Parathyroid adenoma (tissue), 2 donors: ENCODE measurements at regions not wholly inside any gene's neighbourhood (a gene's known extent, or its start where the extent isn't known, plus 50 kb on each side); places are given as distances from the start of the nearest gene placed in this dataset.

Experiments used
- H2AFZ ChIP-seq: fragments of 300-600 bp; sonication (generic); one replicate; pipeline ENCODE4 v1.7.0; 2017; ENCODE audit warnings: antibody characterized with exemption, mild to moderate bottlenecking
- H3K27ac ChIP-seq: fragments of 300-600 bp; sonication (generic); one replicate; pipeline ENCODE4 v1.7.0; 2017
- H3K27me3 ChIP-seq: fragments of 300-600 bp; sonication (generic); one replicate; pipeline ENCODE4 v1.7.0; 2017; ENCODE audit warnings: low read length; ENCODE audit not compliant: control insufficient read depth, insufficient read depth
- H3K36me3 ChIP-seq: fragments of 300-600 bp; sonication (generic); one replicate; pipeline ENCODE4 v1.7.0; 2017; ENCODE audit warnings: low read length; ENCODE audit not compliant: control insufficient read depth, insufficient read depth
- H3K4me1 ChIP-seq: fragments of 300-600 bp; sonication (generic); one replicate; pipeline ENCODE4 v1.7.0; 2017; ENCODE audit warnings: control low read depth
- H3K4me2 ChIP-seq: fragments of 300-600 bp; sonication (generic); one replicate; pipeline ENCODE4 v1.7.0; 2017; ENCODE audit warnings: low read length
- H3K4me3 ChIP-seq: fragments of 300-600 bp; sonication (generic); one replicate; pipeline ENCODE4 v1.7.0; 2017; ENCODE audit warnings: low read depth, low read length
- H3K79me2 ChIP-seq: fragments of 300-600 bp; sonication (generic); one replicate; pipeline ENCODE4 v1.7.0; 2017; ENCODE audit warnings: control low read depth
- H3K9ac ChIP-seq: fragments of 300-600 bp; sonication (generic); one replicate; pipeline ENCODE4 v1.7.0; 2017; ENCODE audit warnings: mild to moderate bottlenecking
- H3K9me3 ChIP-seq: fragments of 300-600 bp; sonication (generic); one replicate; pipeline ENCODE4 v1.7.0; 2017; ENCODE audit warnings: low read length; ENCODE audit not compliant: control insufficient read depth
- CTCF ChIP-seq: fragments of 300-600 bp; sonication (generic); IDR thresholded peaks from one replicate; pipeline ENCODE4 v1.7.0; 2017; ENCODE audit warnings: antibody characterized with exemption, mild to moderate bottlenecking
- donor health status: primary hyperparathyroidism.

- Histone ChIP-seq H3K36me3 (no peaks in the 10 kb centered on the region), H3K27ac (no peak overlapping the region), H3K79me2 (no peaks in the 10 kb centered on the region), H3K4me2 (no peak overlapping the region), H3K4me1 (no peaks in the 10 kb centered on the region), H3K9me3 (no peaks in the 10 kb centered on the region), H2AFZ (no peak overlapping the region), H3K27me3 (no peaks in the 10 kb centered on the region), H3K4me3 (no peak overlapping the region), H3K9ac (no peak overlapping the region)
- TF ChIP-seq CTCF, result no peak
Measured at GRCh38 chr5:91474201-91474600, 91.1 kb upstream of the ARRDC3 start.

- H3K4me3 ChIP-seq, result no peak overlapping the region
Measured at GRCh38 chr5:91472631-91473030, 89.5 kb upstream of the ARRDC3 start.

GRCh38 chr5:91469517-91470165 is 86.5 kb upstream of the ARRDC3 start:
- no peak overlapping the region for H3K4me3 ChIP-seq
- TF ChIP-seq CTCF, result no peak
- no peak overlapping the region for H3K9ac ChIP-seq
- no peaks in the 10 kb centered on the region for H3K79me2 ChIP-seq
- no peak overlapping the region for H2AFZ ChIP-seq
- no peaks in the 10 kb centered on the region for H3K9me3 ChIP-seq
- no peaks in the 10 kb centered on the region for H3K27me3 ChIP-seq
- no peak overlapping the region for H3K27ac ChIP-seq
- no peak overlapping the region for H3K4me2 ChIP-seq
- H3K36me3 ChIP-seq, result no peaks in the 10 kb centered on the region
- no peaks in the 10 kb centered on the region for H3K4me1 ChIP-seq

More at GRCh38 chr5:91472631-91473030, 89.5 kb upstream of the ARRDC3 start:
- Histone ChIP-seq H3K4me1 (no peaks in the 10 kb centered on the region), H3K27ac (no peak overlapping the region), H3K9ac (no peak overlapping the region), H2AFZ (no peak overlapping the region), H3K9me3 (no peaks in the 10 kb centered on the region), H3K4me2 (no peak overlapping the region), H3K27me3 (no peaks in the 10 kb centered on the region), H3K79me2 (no peaks in the 10 kb centered on the region), H3K36me3 (no peaks in the 10 kb centered on the region)
- TF ChIP-seq CTCF, result no peak

- Histone ChIP-seq H2AFZ (no peak overlapping the region), H3K27ac (no peak overlapping the region), H3K4me2 (no peak overlapping the region)
Measured at GRCh38 chr5:91468651-91469422, 85.7 kb upstream of the ARRDC3 start.

More at GRCh38 chr5:91468651-91469422, 85.7 kb upstream of the ARRDC3 start:
- TF ChIP-seq CTCF, result no peak
- H3K36me3 ChIP-seq, result no peaks in the 10 kb centered on the region
- no peaks in the 10 kb centered on the region for H3K9me3 ChIP-seq
- H3K9ac ChIP-seq, result no peak overlapping the region
- no peaks in the 10 kb centered on the region for H3K79me2 ChIP-seq
- no peak overlapping the region for H3K4me3 ChIP-seq
- no peaks in the 10 kb centered on the region for H3K4me1 ChIP-seq
- no peaks in the 10 kb centered on the region for H3K27me3 ChIP-seq
